Prostate gland (tissue), 2 donors: ENCODE measurements at regions not wholly inside any gene's neighbourhood (a gene's known extent, or its start where the extent isn't known, plus 50 kb on each side); places are given as distances from the start of the nearest gene placed in this dataset.

Experiments used
- CTCF ChIP-seq, 4 experiments: fragments of 200-600 bp in 2 of 4; fragments of 450-650 bp in 2 of 4; sonication (generic) in 2 of 4; IDR thresholded peaks; 1 replicate in 3 of 4; 2 replicates in 1 of 4; pipeline ENCODE4 v1.5.1; 2016 to 2019; ENCODE audit warnings: antibody characterized with exemption in 4 of 4, mild to moderate bottlenecking in 2 of 4, moderate library complexity in 2 of 4
- POLR2A ChIP-seq: fragments of 450-650 bp; IDR thresholded peaks from one replicate; pipeline ENCODE4 v1.6.1; 2016; ENCODE audit warnings: antibody characterized with exemption, mild to moderate bottlenecking
- POLR2AphosphoS5 ChIP-seq: sonication (generic); formaldehyde crosslinking; IDR thresholded peaks from one replicate; pipeline ENCODE4 v1.6.1; 2017; ENCODE audit warnings: antibody characterized with exemption

GRCh38 chr5:102629827-102630605, 125.1 kb upstream of the PAM start:
- TF ChIP-seq POLR2A = no peak
- TF ChIP-seq CTCF (IDR thresholded peaks at IDR 0.05) = no peak
- no peak for TF ChIP-seq POLR2AphosphoS5
